Common myeloid progenitor, CD34-positive (primary cell): ENCODE measurements at regions not wholly inside any gene's neighbourhood (a gene's known extent, or its start where the extent isn't known, plus 50 kb on each side); places are given as distances from the start of the nearest gene placed in this dataset.

Experiments used
- CTCF ChIA-PET: fragments of 350-600 bp; sonication (Branson Sonifier 250); formaldehyde crosslinking; loops from one replicate; lab custom pipeline; 2021; ENCODE audit warnings: antibody characterized with exemption; lab: Charles Lee
- POLR2A ChIA-PET: fragments of 350-600 bp; sonication (Branson Sonifier 250); formaldehyde crosslinking; loops from one replicate; lab custom pipeline; 2021; ENCODE audit warnings: antibody characterized with exemption; lab: Charles Lee
- DNase-seq, 3 donors: peaks; one replicate each; pipeline versions ENCODE4 v3.0.0 to v3.0.0-alpha.2; 2013
- H3K27ac ChIP-seq, 2 experiments: 1 replicate in 1 of 2; 2 replicates in 1 of 2; pipeline ENCODE4 v1.7.0; 2013; ENCODE audit warnings: inconsistent platforms in 2 of 2, low read length in 2 of 2, mild to moderate bottlenecking in 2 of 2, low read depth in 1 of 2, moderate library complexity in 1 of 2; ENCODE audit not compliant: severe bottlenecking in 2 of 2, insufficient read depth in 1 of 2, poor library complexity in 1 of 2
- H3K27me3 ChIP-seq, 5 experiments: replicated peaks in 2 of 5; 1 replicate in 3 of 5; 2 replicates in 2 of 5; pipeline versions ENCODE4 v1.6.1 to v1.7.0; 2013; ENCODE audit warnings: low read length in 4 of 5, mild to moderate bottlenecking in 2 of 5, moderate library complexity in 2 of 5, inconsistent platforms in 1 of 5; ENCODE audit not compliant: insufficient read depth in 5 of 5, control insufficient read depth in 4 of 5
- H3K36me3 ChIP-seq, 4 experiments: 1 replicate in 2 of 4; 2 replicates in 2 of 4; pipeline versions ENCODE4 v1.6.1 to v1.7.0; 2013; ENCODE audit warnings: low read length in 3 of 4, control low read depth in 1 of 4, mild to moderate bottlenecking in 1 of 4; ENCODE audit not compliant: control insufficient read depth in 4 of 4, insufficient read depth in 4 of 4
- H3K4me1 ChIP-seq, 4 experiments: 1 replicate in 3 of 4; 2 replicates in 1 of 4; pipeline versions ENCODE4 v1.6.1 to v1.7.1; 2013; ENCODE audit warnings: low read length in 3 of 4, mild to moderate bottlenecking in 3 of 4, control low read depth in 1 of 4, inconsistent platforms in 1 of 4, moderate library complexity in 1 of 4; ENCODE audit not compliant: control insufficient read depth in 4 of 4, insufficient read depth in 4 of 4; ENCODE audit errors: control extremely low read depth in 1 of 4
- H3K4me3 ChIP-seq, 7 experiments: 1 replicate in 4 of 7; 2 replicates in 3 of 7; pipeline versions ENCODE4 v1.5.1 to v1.7.0; 2013; ENCODE audit warnings: mild to moderate bottlenecking in 7 of 7, low read length in 6 of 7, moderate library complexity in 6 of 7, inconsistent platforms in 2 of 7, low read depth in 2 of 7, control low read depth in 1 of 7; ENCODE audit not compliant: insufficient read depth in 4 of 7, control insufficient read depth in 1 of 7; ENCODE audit errors: extremely low read depth in 1 of 7
- H3K9me3 ChIP-seq, 5 experiments: 1 replicate in 4 of 5; 2 replicates in 1 of 5; pipeline versions ENCODE4 v1.6.1 to v1.7.1; 2013; ENCODE audit warnings: low read length in 4 of 5, mild to moderate bottlenecking in 2 of 5, inconsistent platforms in 1 of 5, low read depth in 1 of 5, moderate library complexity in 1 of 5; ENCODE audit not compliant: control insufficient read depth in 4 of 5, insufficient read depth in 2 of 5; ENCODE audit errors: control extremely low read depth in 1 of 5
- WGBS: methylation state at CpG from one replicate; pipeline ENCODE4 v1.1.5; 2013; ENCODE audit not compliant: insufficient coverage; 5-methylcytosine and 5-hydroxymethylcytosine counted together

- Histone ChIP-seq H3K4me3 (no peak overlapping the region), H3K4me1 (peaks cover 0 to 13% (median 0%) of the 10 kb centered on the region in 4 experiments), H3K27me3 (no peaks in the 10 kb centered on the region), H3K36me3 (no peaks in the 10 kb centered on the region), H3K27ac (no peak overlapping the region), H3K9me3 (peaks cover 0 to 3% (median 0%) of the 10 kb centered on the region in 5 experiments)
- ChIA-PET POLR2A (no interaction called here), CTCF (no interaction called here)
- DNase-seq = peak in 2 of 3 donors; percentile 5 to 40
- 75% methylated on average over 1 of the region's 2 CpGs for WGBS
Observed at GRCh38 chr11:27907530-27907929, 200.4 kb downstream of the KIF18A start.

GRCh38 chr11:27907091-27907490 lies 200.9 kb downstream of the KIF18A start:
- POLR2A ChIA-PET = no interaction called here
- Histone ChIP-seq H3K27ac (no peak overlapping the region), H3K27me3 (no peaks in the 10 kb centered on the region), H3K4me3 (no peak overlapping the region), H3K4me1 (peaks cover 0 to 13% (median 0%) of the 10 kb centered on the region in 4 experiments), H3K9me3 (peaks cover 0 to 3% (median 0%) of the 10 kb centered on the region in 5 experiments), H3K36me3 (no peaks in the 10 kb centered on the region)
- 56% methylated on average over 2 of the region's 2 CpGs for WGBS
- CTCF ChIA-PET = no interaction called here
- DNase-seq = no peak

- WGBS = 100% methylated on average over 1 of the region's 3 CpGs
- Histone ChIP-seq H3K4me3 (no peak overlapping the region), H3K36me3 (no peaks in the 10 kb centered on the region), H3K9me3 (peaks cover 0 to 3% (median 0%) of the 10 kb centered on the region in 5 experiments), H3K4me1 (peaks cover 0 to 13% (median 0%) of the 10 kb centered on the region in 4 experiments), H3K27ac (no peak overlapping the region), H3K27me3 (no peaks in the 10 kb centered on the region)
- DNase-seq = no peak
- CTCF ChIA-PET = no interaction called here
- POLR2A ChIA-PET = no interaction called here
Observed at GRCh38 chr11:27904358-27905055, 203.4 kb downstream of the KIF18A start.

GRCh38 chr11:27902981-27903624 lies 202.8 kb upstream of the BDNF start:
- no peak overlapping the region for H3K4me3 ChIP-seq
- 96% methylated on average over 4 of the region's 5 CpGs for WGBS
- ChIA-PET CTCF (no interaction called here), POLR2A (no interaction called here)
- H3K9me3 ChIP-seq = peaks cover 0 to 3% (median 0%) of the 10 kb centered on the region in 5 experiments
- H3K27me3 ChIP-seq = peaks cover 0 to 2% (median 0%) of the 10 kb centered on the region in 5 experiments
- no peaks in the 10 kb centered on the region for H3K36me3 ChIP-seq
- peaks cover 0 to 10% (median 0%) of the 10 kb centered on the region in 4 experiments for H3K4me1 ChIP-seq
- DNase-seq = no peak
- no peak overlapping the region for H3K27ac ChIP-seq

- H3K4me3 ChIP-seq = no peak overlapping the region
- no peak for DNase-seq
- POLR2A ChIA-PET = interaction anchor here (1.1 kb wide), 1 partner anchor 28 kb away, joined by 3 read pairs; no protein-coding TSS in a partner anchor
- no peaks in the 10 kb centered on the region for H3K36me3 ChIP-seq
- CTCF ChIA-PET = no interaction called here
- H3K9me3 ChIP-seq = peaks cover 0 to 1% (median 0%) of the 10 kb centered on the region in 5 experiments
- H3K27me3 ChIP-seq = peaks cover 0 to 2% (median 0%) of the 10 kb centered on the region in 5 experiments
- H3K27ac ChIP-seq = no peak overlapping the region
- H3K4me1 ChIP-seq = peaks cover 0 to 10% (median 0%) of the 10 kb centered on the region in 4 experiments
- WGBS = no CpG with 5 or more reads among the region's 2 CpGs
Observed at GRCh38 chr11:27898166-27898565, 197.9 kb upstream of the BDNF start.

GRCh38 chr11:27896096-27896495 lies 195.8 kb upstream of the BDNF start:
- Histone ChIP-seq H3K27ac (no peak overlapping the region), H3K9me3 (peaks cover 0 to 3% (median 0%) of the 10 kb centered on the region in 5 experiments), H3K4me3 (no peak overlapping the region), H3K27me3 (peaks cover 0 to 2% (median 0%) of the 10 kb centered on the region in 5 experiments), H3K36me3 (no peaks in the 10 kb centered on the region), H3K4me1 (peaks cover 0 to 10% (median 0%) of the 10 kb centered on the region in 4 experiments)
- CTCF ChIA-PET = no interaction called here
- POLR2A ChIA-PET = no interaction called here
- no peak for DNase-seq

GRCh38 chr11:27894552-27894951 lies 194.3 kb upstream of the BDNF start:
- H3K36me3 ChIP-seq = no peaks in the 10 kb centered on the region
- no peak overlapping the region for H3K4me3 ChIP-seq
- ChIA-PET CTCF (no interaction called here), POLR2A (no interaction called here)
- H3K27me3 ChIP-seq = peaks cover 0 to 2% (median 0%) of the 10 kb centered on the region in 5 experiments
- WGBS = 29% methylated on average over 4 of the region's 4 CpGs
- peaks cover 0 to 4% (median 0%) of the 10 kb centered on the region in 5 experiments for H3K9me3 ChIP-seq
- no peak overlapping the region for H3K27ac ChIP-seq
- H3K4me1 ChIP-seq = peaks cover 0 to 10% (median 0%) of the 10 kb centered on the region in 4 experiments
- peak in 1 of 3 donors; percentile 22 for DNase-seq
